GM18526 (cell line): ENCODE measurements at regions not wholly inside any gene's neighbourhood (a gene's known extent, or its start where the extent isn't known, plus 50 kb on each side); places are given as distances from the start of the nearest gene placed in this dataset.

Source experiments
- POLR2A ChIP-seq: IDR thresholded peaks from 3 replicates; pipeline ENCODE4 v1.6.1; 2011; ENCODE audit not compliant: insufficient read length; ENCODE audit errors: extremely low read depth

GRCh38 chrX:3771766-3772165 is 58.3 kb upstream of the PRKX start:
- no peak for TF ChIP-seq POLR2A

GRCh38 chrX:3768881-3769280 is 55.4 kb upstream of the PRKX start:
- TF ChIP-seq POLR2A, result no peak
